ENCODE measurements at regions not wholly inside any gene's neighbourhood (a gene's known extent, or its start where the extent isn't known, plus 50 kb on each side); places are given as distances from the start of the nearest gene placed in this dataset.
"Not testable (repeated sequence)": the region's sequence is repeated elsewhere in the genome, so short reads cannot be mapped to it uniquely, and the experiment has no call there.

GRCh38 chr3:144744473-144744872, 772.9 kb downstream of the DIPK2A start:
- H3K27me3 ChIP-seq (ENCODE audit: control insufficient read depth in 3 of 3, insufficient read depth in 3 of 3, low read length in 3 of 3): no peaks in the 10 kb centered on the region
- H3K9me3 ChIP-seq (ENCODE audit: control insufficient read depth in 3 of 3, low read length in 3 of 3): no peaks in the 10 kb centered on the region
- H3K4me1 ChIP-seq (ENCODE audit: control insufficient read depth in 3 of 3, insufficient read depth in 3 of 3, low read length in 3 of 3): no peaks in the 10 kb centered on the region
- H3K4me3 ChIP-seq (ENCODE audit: low read length in 3 of 3): no peak overlapping the region
- no peaks in the 10 kb centered on the region for H3K36me3 ChIP-seq (ENCODE audit: control insufficient read depth in 3 of 3, insufficient read depth in 3 of 3, low read length in 3 of 3)
- H3K9ac ChIP-seq (ENCODE audit: low read depth in 1 of 3, low read length in 3 of 3): no peak overlapping the region
- no peak overlapping the region for H3K27ac ChIP-seq (ENCODE audit: low read depth, low read length)

- Histone ChIP-seq H3K4me1 (ENCODE audit: control insufficient read depth in 3 of 3, insufficient read depth in 3 of 3, low read length in 3 of 3) (no peaks in the 10 kb centered on the region), H3K27ac (ENCODE audit: low read depth, low read length) (no peak overlapping the region), H3K9ac (ENCODE audit: low read depth in 1 of 3, low read length in 3 of 3) (no peak overlapping the region), H3K36me3 (ENCODE audit: control insufficient read depth in 3 of 3, insufficient read depth in 3 of 3, low read length in 3 of 3) (no peaks in the 10 kb centered on the region), H3K27me3 (ENCODE audit: control insufficient read depth in 3 of 3, insufficient read depth in 3 of 3, low read length in 3 of 3) (no peaks in the 10 kb centered on the region), H3K9me3 (ENCODE audit: control insufficient read depth in 3 of 3, low read length in 3 of 3) (no peaks in the 10 kb centered on the region), H3K4me3 (ENCODE audit: low read length in 3 of 3) (no peak overlapping the region)
Observed at GRCh38 chr3:144746631-144747030, 775.0 kb downstream of the DIPK2A start.

- H3K9me3 ChIP-seq (ENCODE audit: control insufficient read depth in 3 of 3, low read length in 3 of 3); H3K4me3 ChIP-seq (ENCODE audit: low read length in 3 of 3); H3K9ac ChIP-seq (ENCODE audit: low read depth in 1 of 3, low read length in 3 of 3); H3K36me3 ChIP-seq (ENCODE audit: control insufficient read depth in 3 of 3, insufficient read depth in 3 of 3, low read length in 3 of 3); H3K27ac ChIP-seq (ENCODE audit: low read depth, low read length); H3K4me1 ChIP-seq (ENCODE audit: control insufficient read depth in 3 of 3, insufficient read depth in 3 of 3, low read length in 3 of 3); H3K27me3 ChIP-seq (ENCODE audit: control insufficient read depth in 3 of 3, insufficient read depth in 3 of 3, low read length in 3 of 3): not testable (repeated sequence)
Observed at GRCh38 chr3:144749536-144750253, 778.1 kb downstream of the DIPK2A start.

GRCh38 chr3:144754076-144754783, 782.6 kb downstream of the DIPK2A start:
- H3K36me3 ChIP-seq (ENCODE audit: control insufficient read depth in 3 of 3, insufficient read depth in 3 of 3, low read length in 3 of 3): no peaks in the 10 kb centered on the region
- no peaks in the 10 kb centered on the region for H3K4me1 ChIP-seq (ENCODE audit: control insufficient read depth in 3 of 3, insufficient read depth in 3 of 3, low read length in 3 of 3)
- no peak overlapping the region for H3K27ac ChIP-seq (ENCODE audit: low read depth, low read length)
- no peak overlapping the region for H3K4me3 ChIP-seq (ENCODE audit: low read length in 3 of 3)
- H3K9ac ChIP-seq (ENCODE audit: low read depth in 1 of 3, low read length in 3 of 3): no peak overlapping the region
- peaks cover 0 to 2% (median 0%) of the 10 kb centered on the region in 3 donors for H3K9me3 ChIP-seq (ENCODE audit: control insufficient read depth in 3 of 3, low read length in 3 of 3)
- H3K27me3 ChIP-seq (ENCODE audit: control insufficient read depth in 3 of 3, insufficient read depth in 3 of 3, low read length in 3 of 3): no peaks in the 10 kb centered on the region

- no peaks in the 10 kb centered on the region for H3K4me1 ChIP-seq (ENCODE audit: control insufficient read depth in 3 of 3, insufficient read depth in 3 of 3, low read length in 3 of 3)
- H3K27me3 ChIP-seq (ENCODE audit: control insufficient read depth in 3 of 3, insufficient read depth in 3 of 3, low read length in 3 of 3): no peaks in the 10 kb centered on the region
- no peak overlapping the region for H3K4me3 ChIP-seq (ENCODE audit: low read length in 3 of 3)
- peaks cover 0 to 2% (median 0%) of the 10 kb centered on the region in 3 donors for H3K9me3 ChIP-seq (ENCODE audit: control insufficient read depth in 3 of 3, low read length in 3 of 3)
- no peak overlapping the region for H3K27ac ChIP-seq (ENCODE audit: low read depth, low read length)
- no peaks in the 10 kb centered on the region for H3K36me3 ChIP-seq (ENCODE audit: control insufficient read depth in 3 of 3, insufficient read depth in 3 of 3, low read length in 3 of 3)
- H3K9ac ChIP-seq (ENCODE audit: low read depth in 1 of 3, low read length in 3 of 3): no peak overlapping the region
Observed at GRCh38 chr3:144756704-144757440, 785.2 kb downstream of the DIPK2A start.

GRCh38 chr3:144760831-144761230, 789.2 kb downstream of the DIPK2A start:
- Histone ChIP-seq H3K9ac (ENCODE audit: low read depth in 1 of 3, low read length in 3 of 3) (no peak overlapping the region), H3K4me3 (ENCODE audit: low read length in 3 of 3) (no peak overlapping the region), H3K36me3 (ENCODE audit: control insufficient read depth in 3 of 3, insufficient read depth in 3 of 3, low read length in 3 of 3) (no peaks in the 10 kb centered on the region), H3K27ac (ENCODE audit: low read depth, low read length) (no peak overlapping the region), H3K4me1 (ENCODE audit: control insufficient read depth in 3 of 3, insufficient read depth in 3 of 3, low read length in 3 of 3) (no peaks in the 10 kb centered on the region), H3K27me3 (ENCODE audit: control insufficient read depth in 3 of 3, insufficient read depth in 3 of 3, low read length in 3 of 3) (no peaks in the 10 kb centered on the region), H3K9me3 (ENCODE audit: control insufficient read depth in 3 of 3, low read length in 3 of 3) (peaks cover 0 to 2% (median 0%) of the 10 kb centered on the region in 3 donors)

- no peaks in the 10 kb centered on the region for H3K4me1 ChIP-seq (ENCODE audit: control insufficient read depth in 3 of 3, insufficient read depth in 3 of 3, low read length in 3 of 3)
- H3K9me3 ChIP-seq (ENCODE audit: control insufficient read depth in 3 of 3, low read length in 3 of 3): no peaks in the 10 kb centered on the region
- no peak overlapping the region for H3K27ac ChIP-seq (ENCODE audit: low read depth, low read length)
- H3K36me3 ChIP-seq (ENCODE audit: control insufficient read depth in 3 of 3, insufficient read depth in 3 of 3, low read length in 3 of 3): no peaks in the 10 kb centered on the region
- H3K27me3 ChIP-seq (ENCODE audit: control insufficient read depth in 3 of 3, insufficient read depth in 3 of 3, low read length in 3 of 3): no peaks in the 10 kb centered on the region
- no peak overlapping the region for H3K4me3 ChIP-seq (ENCODE audit: low read length in 3 of 3)
- H3K9ac ChIP-seq (ENCODE audit: low read depth in 1 of 3, low read length in 3 of 3): no peak overlapping the region
Observed at GRCh38 chr3:144762091-144762490, 790.5 kb downstream of the DIPK2A start.

- peaks cover 0 to 1% (median 0%) of the 10 kb centered on the region in 3 donors for H3K4me1 ChIP-seq (ENCODE audit: control insufficient read depth in 3 of 3, insufficient read depth in 3 of 3, low read length in 3 of 3)
- no peaks in the 10 kb centered on the region for H3K27me3 ChIP-seq (ENCODE audit: control insufficient read depth in 3 of 3, insufficient read depth in 3 of 3, low read length in 3 of 3)
- no peaks in the 10 kb centered on the region for H3K9me3 ChIP-seq (ENCODE audit: control insufficient read depth in 3 of 3, low read length in 3 of 3)
- H3K36me3 ChIP-seq (ENCODE audit: control insufficient read depth in 3 of 3, insufficient read depth in 3 of 3, low read length in 3 of 3): no peaks in the 10 kb centered on the region
- H3K4me3 ChIP-seq (ENCODE audit: low read length in 3 of 3): peak overlapping the region; percentile 22 to 54 (median 51)
- peak overlapping the region in 2 of 3 donors; percentile 54 to 57 for H3K9ac ChIP-seq (ENCODE audit: low read depth in 1 of 3, low read length in 3 of 3)
- H3K27ac ChIP-seq (ENCODE audit: low read depth, low read length): no peak overlapping the region
Observed at GRCh38 chr3:144763878-144764454, 792.3 kb downstream of the DIPK2A start.

GRCh38 chr3:144770281-144770680, 798.7 kb downstream of the DIPK2A start:
- Histone ChIP-seq H3K27ac (ENCODE audit: low read depth, low read length) (peak overlapping the region; percentile 15), H3K36me3 (ENCODE audit: control insufficient read depth in 3 of 3, insufficient read depth in 3 of 3, low read length in 3 of 3) (no peaks in the 10 kb centered on the region), H3K4me3 (ENCODE audit: low read length in 3 of 3) (no peak overlapping the region), H3K27me3 (ENCODE audit: control insufficient read depth in 3 of 3, insufficient read depth in 3 of 3, low read length in 3 of 3) (no peaks in the 10 kb centered on the region), H3K4me1 (ENCODE audit: control insufficient read depth in 3 of 3, insufficient read depth in 3 of 3, low read length in 3 of 3) (peaks cover 16 to 22% (median 16%) of the 10 kb centered on the region in 3 donors), H3K9me3 (ENCODE audit: control insufficient read depth in 3 of 3, low read length in 3 of 3) (no peaks in the 10 kb centered on the region), H3K9ac (ENCODE audit: low read depth in 1 of 3, low read length in 3 of 3) (no peak overlapping the region)
